ENCODE measurements at regions not wholly inside any gene's neighbourhood (a gene's known extent, or its start where the extent isn't known, plus 50 kb on each side); places are given as distances from the start of the nearest gene placed in this dataset.

GRCh38 chr10:31689233-31689632, 239.4 kb downstream of the ARHGAP12 start:
- Histone ChIP-seq H3K4me3 (replicated peaks; ENCODE audit: low read depth, low read length) (no peak overlapping the region), H3K27me3 (replicated peaks; ENCODE audit: control insufficient read depth, insufficient read depth, low read length) (no peaks in the 10 kb centered on the region), H3K36me3 (ENCODE audit: control insufficient read depth, insufficient read depth, low read length) (no peaks in the 10 kb centered on the region)
- DNase-seq (ENCODE audit: extremely low read depth, insufficient read length): no peak
- TF ChIP-seq CTCF (IDR thresholded peaks at IDR 0.05; ENCODE audit: insufficient read depth, low read length, poor library complexity, severe bottlenecking): no peak

GRCh38 chr10:31687663-31688482, 240.8 kb downstream of the ARHGAP12 start:
- H3K4me3 ChIP-seq (replicated peaks; ENCODE audit: low read depth, low read length): no peak overlapping the region
- DNase-seq (ENCODE audit: extremely low read depth, insufficient read length): no peak

GRCh38 chr10:31686599-31686998, 242.0 kb downstream of the ARHGAP12 start:
- Histone ChIP-seq H3K4me3 (replicated peaks; ENCODE audit: low read depth, low read length) (no peak overlapping the region), H3K36me3 (ENCODE audit: control insufficient read depth, insufficient read depth, low read length) (no peaks in the 10 kb centered on the region), H3K27me3 (replicated peaks; ENCODE audit: control insufficient read depth, insufficient read depth, low read length) (no peaks in the 10 kb centered on the region)
- no peak for TF ChIP-seq CTCF (IDR thresholded peaks at IDR 0.05; ENCODE audit: insufficient read depth, low read length, poor library complexity, severe bottlenecking)
- DNase-seq (ENCODE audit: extremely low read depth, insufficient read length): no peak

More at GRCh38 chr10:31687663-31688482, 240.8 kb downstream of the ARHGAP12 start:
- no peak for TF ChIP-seq CTCF (IDR thresholded peaks at IDR 0.05; ENCODE audit: insufficient read depth, low read length, poor library complexity, severe bottlenecking)
- no peaks in the 10 kb centered on the region for H3K27me3 ChIP-seq (replicated peaks; ENCODE audit: control insufficient read depth, insufficient read depth, low read length)
- no peaks in the 10 kb centered on the region for H3K36me3 ChIP-seq (ENCODE audit: control insufficient read depth, insufficient read depth, low read length)

- DNase-seq (ENCODE audit: extremely low read depth, insufficient read length): no peak
- no peak overlapping the region for H3K4me3 ChIP-seq (replicated peaks; ENCODE audit: low read depth, low read length)
- no peak for TF ChIP-seq CTCF (IDR thresholded peaks at IDR 0.05; ENCODE audit: insufficient read depth, low read length, poor library complexity, severe bottlenecking)
- no peaks in the 10 kb centered on the region for H3K27me3 ChIP-seq (replicated peaks; ENCODE audit: control insufficient read depth, insufficient read depth, low read length)
- H3K36me3 ChIP-seq (ENCODE audit: control insufficient read depth, insufficient read depth, low read length): no peaks in the 10 kb centered on the region
Measured at GRCh38 chr10:31683682-31684081, 244.9 kb downstream of the ARHGAP12 start.

- no peak overlapping the region for H3K4me3 ChIP-seq (replicated peaks; ENCODE audit: low read depth, low read length)
- TF ChIP-seq CTCF (IDR thresholded peaks at IDR 0.05; ENCODE audit: insufficient read depth, low read length, poor library complexity, severe bottlenecking): no peak
- no peaks in the 10 kb centered on the region for H3K27me3 ChIP-seq (replicated peaks; ENCODE audit: control insufficient read depth, insufficient read depth, low read length)
- no peaks in the 10 kb centered on the region for H3K36me3 ChIP-seq (ENCODE audit: control insufficient read depth, insufficient read depth, low read length)
- no peak for DNase-seq (ENCODE audit: extremely low read depth, insufficient read length)
Measured at GRCh38 chr10:31679936-31680335, 248.7 kb downstream of the ARHGAP12 start.

All from GM06990 (cell line).